Effector CD8-positive, alpha-beta T cell (primary cell): ENCODE measurements at regions not wholly inside any gene's neighbourhood (a gene's known extent, or its start where the extent isn't known, plus 50 kb on each side); places are given as distances from the start of the nearest gene placed in this dataset.
"Not testable (repeated sequence)": the region's sequence is repeated elsewhere in the genome, so short reads cannot be mapped to it uniquely, and the experiment has no call there.

Experiments
- DNase-seq: peaks from one replicate; lab custom pipeline; 2025; lab: John Stamatoyannopoulos, UW

- no peak for DNase-seq
Observed at GRCh38 chr10:36765782-36766414, 359.5 kb upstream of the ANKRD30A start.

GRCh38 chr10:36764823-36765222 is 360.6 kb upstream of the ANKRD30A start:
- DNase-seq = no peak

- no peak for DNase-seq
Observed at GRCh38 chr10:36761121-36761520, 364.3 kb upstream of the ANKRD30A start.

- DNase-seq = no peak
Observed at GRCh38 chr10:36759141-36759805, 366.1 kb upstream of the ANKRD30A start.

- DNase-seq = no peak
Observed at GRCh38 chr10:36748128-36748871, 377.1 kb upstream of the ANKRD30A start.

GRCh38 chr10:36739884-36740445 is 385.4 kb upstream of the ANKRD30A start:
- DNase-seq = no peak

- DNase-seq = no peak
Observed at GRCh38 chr10:36738738-36739431, 386.5 kb upstream of the ANKRD30A start.

GRCh38 chr10:36736311-36736710 is 389.1 kb upstream of the ANKRD30A start:
- DNase-seq = no peak

- not testable (repeated sequence) for DNase-seq
Observed at GRCh38 chr10:36734590-36734989, 390.8 kb upstream of the ANKRD30A start.

GRCh38 chr10:36730316-36730715 is 395.1 kb upstream of the ANKRD30A start:
- DNase-seq = no peak

- DNase-seq = no peak
Observed at GRCh38 chr10:36728626-36729025, 396.8 kb upstream of the ANKRD30A start.

- no peak for DNase-seq
Observed at GRCh38 chr10:36725581-36726520, 399.5 kb upstream of the ANKRD30A start.

- no peak for DNase-seq
Observed at GRCh38 chr10:36722777-36723176, 402.6 kb upstream of the ANKRD30A start.

GRCh38 chr10:36721871-36722270 is 403.5 kb upstream of the ANKRD30A start:
- DNase-seq = no peak

- no peak for DNase-seq
Observed at GRCh38 chr10:36720895-36721294, 404.5 kb upstream of the ANKRD30A start.

GRCh38 chr10:36717118-36717517 is 408.3 kb upstream of the ANKRD30A start:
- no peak for DNase-seq

- DNase-seq = no peak
Observed at GRCh38 chr10:36716291-36716690, 409.1 kb upstream of the ANKRD30A start.

- DNase-seq = no peak
Observed at GRCh38 chr10:36712695-36713094, 412.7 kb upstream of the ANKRD30A start.

- DNase-seq = no peak
Observed at GRCh38 chr10:36711361-36711760, 414.0 kb upstream of the ANKRD30A start.

- DNase-seq = no peak
Observed at GRCh38 chr10:36704124-36704523, 421.3 kb upstream of the ANKRD30A start.

- DNase-seq = no peak
Observed at GRCh38 chr10:36703179-36703578, 422.2 kb upstream of the ANKRD30A start.
